WTC11 (cell line): ENCODE measurements at regions not wholly inside any gene's neighbourhood (a gene's known extent, or its start where the extent isn't known, plus 50 kb on each side); places are given as distances from the start of the nearest gene placed in this dataset.

ENCODE experiments used
- ATAC-seq: fragments of 200-7000 bp; cut with Tn5 transposase; 2 replicates; pipeline ENCODE4 v1.10.0; 2021; ENCODE audit warnings: mild to moderate bottlenecking, moderate library complexity
- CTCF ChIA-PET: fragments of 300-600 bp; sonication (Branson Sonifier 250); formaldehyde crosslinking; loops from one replicate; lab custom pipeline; 2021; ENCODE audit warnings: antibody characterized with exemption; lab: Charles Lee
- POLR2A ChIA-PET: fragments of 350-600 bp; sonication (Branson Sonifier 250); formaldehyde crosslinking; loops from one replicate; lab custom pipeline; 2021; ENCODE audit warnings: antibody characterized with exemption; lab: Charles Lee
- DNase-seq: peaks from one replicate; pipeline ENCODE4 v3.0.0; 2021; ENCODE audit warnings: low spot score
- H3K27ac Mint-ChIP-seq: 2 replicates; pipeline ENCODE4 v1.8.0; 2021; ENCODE audit warnings: mixed read lengths
- H3K27me3 Mint-ChIP-seq: 2 replicates; pipeline ENCODE4 v1.8.0; 2021; ENCODE audit warnings: low read depth, mild to moderate bottlenecking, moderate library complexity, mixed read lengths
- H3K36me3 Mint-ChIP-seq: 2 replicates; pipeline ENCODE4 v1.8.0; 2021; ENCODE audit warnings: mixed read lengths
- H3K4me1 Mint-ChIP-seq: 2 replicates; pipeline ENCODE4 v1.8.0; 2022; ENCODE audit warnings: mixed read lengths
- H3K4me3 Mint-ChIP-seq: 2 replicates; pipeline ENCODE4 v1.8.0; 2021; ENCODE audit warnings: mild to moderate bottlenecking, moderate library complexity, mixed read lengths
- H3K9me3 Mint-ChIP-seq: 2 replicates; pipeline ENCODE4 v1.8.0; 2021; ENCODE audit warnings: mixed read lengths
- ARID4B ChIP-seq: sonication (generic); formaldehyde crosslinking; IDR thresholded peaks from 2 replicates; pipeline ENCODE4 v1.8.0; 2023; ENCODE audit warnings: missing genetic modification reagents, mild to moderate bottlenecking, borderline replicate concordance
- ATF6 ChIP-seq: sonication (generic); formaldehyde crosslinking; IDR thresholded peaks from 2 replicates; pipeline ENCODE4 v1.8.1; 2023; ENCODE audit warnings: mild to moderate bottlenecking, missing genetic modification reagents
- CREB1 ChIP-seq: sonication (generic); formaldehyde crosslinking; IDR thresholded peaks from 2 replicates; pipeline ENCODE4 v1.8.0; 2023; ENCODE audit warnings: mild to moderate bottlenecking, missing genetic modification reagents
- ELF4 ChIP-seq: sonication (generic); formaldehyde crosslinking; IDR thresholded peaks from 2 replicates; pipeline ENCODE4 v1.8.1; 2022; ENCODE audit warnings: low read depth, mild to moderate bottlenecking, moderate library complexity, missing genetic modification reagents
- EMX1 ChIP-seq: fragments of 250-450 bp; sonication (Bioruptor Pico); IDR thresholded peaks from 2 replicates; pipeline ENCODE4 v1.8.0; 2021; ENCODE audit warnings: mild to moderate bottlenecking
- ERG ChIP-seq: fragments of 250-450 bp; sonication (Bioruptor Pico); IDR thresholded peaks from 2 replicates; pipeline ENCODE4 v1.8.0; 2021; ENCODE audit warnings: mild to moderate bottlenecking
- ESRRA ChIP-seq: sonication (generic); formaldehyde crosslinking; IDR thresholded peaks from 2 replicates; pipeline ENCODE4 v1.8.1; 2022; ENCODE audit warnings: mild to moderate bottlenecking, missing genetic modification reagents, borderline replicate concordance
- MLX ChIP-seq: sonication (generic); formaldehyde crosslinking; IDR thresholded peaks from 2 replicates; pipeline ENCODE4 v1.8.1; 2023; ENCODE audit warnings: mild to moderate bottlenecking, missing genetic modification reagents, moderate library complexity
- NR1H2 ChIP-seq: sonication (generic); formaldehyde crosslinking; IDR thresholded peaks from 2 replicates; pipeline ENCODE4 v1.9.0; 2021; ENCODE audit warnings: mild to moderate bottlenecking, moderate library complexity, missing genetic modification reagents
- NR3C1 ChIP-seq: sonication (generic); formaldehyde crosslinking; conservative IDR thresholded peaks from 2 replicates; pipeline ENCODE4 v1.8.1; 2023; ENCODE audit warnings: low read depth, mild to moderate bottlenecking, missing genetic modification reagents
- OVOL2 ChIP-seq: fragments of 250-450 bp; sonication (Bioruptor Pico); IDR thresholded peaks from 2 replicates; pipeline ENCODE4 v1.9.0; 2021; ENCODE audit warnings: mild to moderate bottlenecking, borderline replicate concordance
- RELA ChIP-seq: sonication (generic); formaldehyde crosslinking; IDR thresholded peaks from 2 replicates; pipeline ENCODE4 v1.8.1; 2022; ENCODE audit warnings: missing genetic modification reagents, mild to moderate bottlenecking, borderline replicate concordance
- ZNF138 ChIP-seq: sonication (generic); formaldehyde crosslinking; conservative IDR thresholded peaks from 2 replicates; pipeline ENCODE4 v1.8.1; 2022; ENCODE audit warnings: mild to moderate bottlenecking, moderate library complexity, missing genetic modification reagents
- ZNF416 ChIP-seq: fragments of 250-450 bp; sonication (Bioruptor Pico); IDR thresholded peaks from 2 replicates; pipeline ENCODE4 v1.9.0; 2021; ENCODE audit warnings: mild to moderate bottlenecking, inconsistent platforms
- ZNF512 ChIP-seq: sonication (generic); formaldehyde crosslinking; IDR thresholded peaks from 2 replicates; pipeline ENCODE4 v1.8.1; 2022; ENCODE audit warnings: missing genetic modification reagents, borderline replicate concordance
- ZSCAN18 ChIP-seq: fragments of 250-450 bp; sonication (Bioruptor Pico); IDR thresholded peaks from 2 replicates; pipeline ENCODE4 v2.1.2; 2022; ENCODE audit warnings: mild to moderate bottlenecking, moderate library complexity
- TF ChIP-seq, protein P1 (sequence below): fragments of 250-450 bp; sonication (Bioruptor Pico); IDR thresholded peaks from 2 replicates; pipeline ENCODE4 v1.9.0; 2021; ENCODE audit warnings: moderate library complexity, mild to moderate bottlenecking, inconsistent platforms, borderline replicate concordance
- TF ChIP-seq, protein P2 (sequence below): sonication (generic); formaldehyde crosslinking; IDR thresholded peaks from 2 replicates; pipeline ENCODE4 v1.8.1; 2023; ENCODE audit warnings: mild to moderate bottlenecking, missing genetic modification reagents, borderline replicate concordance

DNA sequence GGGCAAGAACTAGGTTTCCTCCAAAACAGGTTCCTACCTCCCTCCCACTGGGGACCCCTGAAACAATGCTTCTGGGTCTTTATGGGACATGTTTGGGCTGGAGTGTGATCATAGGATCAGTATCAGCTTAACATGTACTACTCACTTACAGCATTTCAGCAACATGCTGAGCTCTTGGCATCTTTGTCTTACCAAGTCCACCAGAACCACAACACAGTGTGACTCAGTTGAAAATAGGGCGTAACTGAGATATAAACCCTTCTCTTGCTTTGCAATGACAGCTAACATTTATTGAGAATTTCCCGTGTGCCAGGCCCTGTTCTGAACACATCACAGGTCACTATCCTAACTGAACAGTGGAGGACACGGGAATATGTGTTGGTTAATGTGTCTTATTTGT lies 218.5 kb upstream of the LNX1 start (continued):
- TF ChIP-seq ARID4B (no peak), ERG (no peak), ZNF138 (CRISPR knock-in tag) (no peak)

DNA sequence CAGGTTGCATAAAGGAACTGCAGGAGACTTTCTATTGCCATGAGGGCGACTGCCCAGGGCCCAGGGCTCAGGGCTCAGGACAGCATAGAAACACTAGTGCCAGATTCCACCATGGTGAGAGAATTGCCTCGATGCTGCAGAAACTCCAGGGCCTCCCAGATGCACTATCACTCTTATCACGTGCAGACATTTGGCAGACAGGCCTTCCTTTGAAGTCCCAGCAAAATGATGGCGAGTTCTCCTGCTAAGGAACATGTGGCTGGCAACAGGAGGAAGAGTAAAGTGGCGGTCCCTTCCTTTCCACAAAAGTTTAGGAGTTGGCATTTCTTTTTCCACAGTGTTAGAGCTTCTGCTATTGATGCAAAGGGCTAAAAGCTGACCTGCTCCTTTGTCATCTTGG lies 214.0 kb upstream of the LNX1 start:
- Mint-ChIP-seq H3K9me3 (peaks cover 14% of the 10 kb centered on the region; the same call in 1 of the 2 replicates), H3K4me1 (no peaks in the 10 kb centered on the region), H3K36me3 (no peaks in the 10 kb centered on the region), H3K27me3 (no peaks in the 10 kb centered on the region), H3K4me3 (no peak overlapping the region), H3K27ac (no peak overlapping the region)
- TF ChIP-seq RELA (CRISPR knock-in tag), result no peak
- TF ChIP-seq, protein P1, sequence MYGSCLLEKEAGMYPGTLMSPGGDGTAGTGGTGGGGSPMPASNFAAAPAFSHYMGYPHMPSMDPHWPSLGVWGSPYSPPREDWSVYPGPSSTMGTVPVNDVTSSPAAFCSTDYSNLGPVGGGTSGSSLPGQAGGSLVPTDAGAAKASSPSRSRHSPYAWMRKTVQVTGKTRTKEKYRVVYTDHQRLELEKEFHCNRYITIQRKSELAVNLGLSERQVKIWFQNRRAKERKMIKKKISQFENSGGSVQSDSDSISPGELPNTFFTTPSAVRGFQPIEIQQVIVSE (CRISPR knock-in tag), result no peak
- no peak for TF ChIP-seq ELF4
- TF ChIP-seq ZSCAN18 (CRISPR knock-in tag), result no peak
- no peak for TF ChIP-seq ZNF138 (CRISPR knock-in tag)
- no peak for TF ChIP-seq ZNF416 (CRISPR knock-in tag)
- TF ChIP-seq, protein P2, sequence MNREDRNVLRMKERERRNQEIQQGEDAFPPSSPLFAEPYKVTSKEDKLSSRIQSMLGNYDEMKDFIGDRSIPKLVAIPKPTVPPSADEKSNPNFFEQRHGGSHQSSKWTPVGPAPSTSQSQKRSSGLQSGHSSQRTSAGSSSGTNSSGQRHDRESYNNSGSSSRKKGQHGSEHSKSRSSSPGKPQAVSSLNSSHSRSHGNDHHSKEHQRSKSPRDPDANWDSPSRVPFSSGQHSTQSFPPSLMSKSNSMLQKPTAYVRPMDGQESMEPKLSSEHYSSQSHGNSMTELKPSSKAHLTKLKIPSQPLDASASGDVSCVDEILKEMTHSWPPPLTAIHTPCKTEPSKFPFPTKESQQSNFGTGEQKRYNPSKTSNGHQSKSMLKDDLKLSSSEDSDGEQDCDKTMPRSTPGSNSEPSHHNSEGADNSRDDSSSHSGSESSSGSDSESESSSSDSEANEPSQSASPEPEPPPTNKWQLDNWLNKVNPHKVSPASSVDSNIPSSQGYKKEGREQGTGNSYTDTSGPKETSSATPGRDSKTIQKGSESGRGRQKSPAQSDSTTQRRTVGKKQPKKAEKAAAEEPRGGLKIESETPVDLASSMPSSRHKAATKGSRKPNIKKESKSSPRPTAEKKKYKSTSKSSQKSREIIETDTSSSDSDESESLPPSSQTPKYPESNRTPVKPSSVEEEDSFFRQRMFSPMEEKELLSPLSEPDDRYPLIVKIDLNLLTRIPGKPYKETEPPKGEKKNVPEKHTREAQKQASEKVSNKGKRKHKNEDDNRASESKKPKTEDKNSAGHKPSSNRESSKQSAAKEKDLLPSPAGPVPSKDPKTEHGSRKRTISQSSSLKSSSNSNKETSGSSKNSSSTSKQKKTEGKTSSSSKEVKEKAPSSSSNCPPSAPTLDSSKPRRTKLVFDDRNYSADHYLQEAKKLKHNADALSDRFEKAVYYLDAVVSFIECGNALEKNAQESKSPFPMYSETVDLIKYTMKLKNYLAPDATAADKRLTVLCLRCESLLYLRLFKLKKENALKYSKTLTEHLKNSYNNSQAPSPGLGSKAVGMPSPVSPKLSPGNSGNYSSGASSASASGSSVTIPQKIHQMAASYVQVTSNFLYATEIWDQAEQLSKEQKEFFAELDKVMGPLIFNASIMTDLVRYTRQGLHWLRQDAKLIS (CRISPR knock-in tag), result no peak
- no peak for TF ChIP-seq EMX1 (CRISPR knock-in tag)
- no peak for TF ChIP-seq OVOL2 (CRISPR knock-in tag)
- TF ChIP-seq NR3C1 (CRISPR knock-in tag), result no peak
- no peak for TF ChIP-seq CREB1 (CRISPR knock-in tag)
- TF ChIP-seq ATF6 (CRISPR knock-in tag), result no peak
- no peak for TF ChIP-seq ZNF512 (CRISPR knock-in tag)
- TF ChIP-seq NR1H2 (CRISPR knock-in tag), result no peak
- TF ChIP-seq MLX (CRISPR knock-in tag), result no peak
- TF ChIP-seq ESRRA (CRISPR knock-in tag), result no peak
- ATAC-seq (no peak), DNase-seq (no peak)
- ChIA-PET POLR2A (no interaction called here), CTCF (interaction anchor here (0.5 to 2.0 kb wide), 13 partner anchors 8 to 481 kb away, joined by 3 to 29 read pairs (median 4); no protein-coding TSS in a partner anchor)
